H1 (cell line): ENCODE measurements at regions not wholly inside any gene's neighbourhood (a gene's known extent, or its start where the extent isn't known, plus 50 kb on each side); places are given as distances from the start of the nearest gene placed in this dataset.

Experiments
- JUND ChIP-seq: IDR thresholded peaks from 2 replicates; pipeline ENCODE4 v1.6.1; 2011; ENCODE audit warnings: mild to moderate bottlenecking, improper control_type of control experiment, low read length
- POLR2AphosphoS5 ChIP-seq: IDR thresholded peaks from 2 replicates; pipeline ENCODE4 v1.6.1; 2011; ENCODE audit warnings: low read depth, low read length
- RAD21 ChIP-seq, 2 experiments: IDR thresholded peaks in 1 of 2; conservative IDR thresholded peaks in 1 of 2; 2 replicates each; pipeline ENCODE4 v1.6.1; 2011; ENCODE audit warnings: low read depth in 2 of 2, low read length in 2 of 2, improper control_type of control experiment in 1 of 2, inconsistent platforms in 1 of 2, mild to moderate bottlenecking in 1 of 2, moderate library complexity in 1 of 2
- SUZ12 ChIP-seq: fragments of 200-600 bp; sonication (generic); IDR thresholded peaks from 2 replicates; pipeline ENCODE4 v1.6.1; 2012; ENCODE audit warnings: mild to moderate bottlenecking, inconsistent platforms, low read length, moderate library complexity, mixed read lengths
- YY1 ChIP-seq: IDR thresholded peaks from 2 replicates; pipeline ENCODE4 v1.6.1; 2011; ENCODE audit warnings: low read depth, mild to moderate bottlenecking, low read length
- TF ChIP-seq, protein P1 (sequence below), 3 experiments: IDR thresholded peaks; 1 replicate in 2 of 3; 2 replicates in 1 of 3; pipeline versions ENCODE4 v1.5.1 to v1.6.1; 2011; ENCODE audit warnings: low read length in 3 of 3, mild to moderate bottlenecking in 3 of 3, inconsistent platforms in 2 of 3, low read depth in 1 of 3, moderate library complexity in 1 of 3; ENCODE audit not compliant: insufficient read depth in 1 of 3; ENCODE audit errors: control extremely low read depth in 1 of 3

DNA sequence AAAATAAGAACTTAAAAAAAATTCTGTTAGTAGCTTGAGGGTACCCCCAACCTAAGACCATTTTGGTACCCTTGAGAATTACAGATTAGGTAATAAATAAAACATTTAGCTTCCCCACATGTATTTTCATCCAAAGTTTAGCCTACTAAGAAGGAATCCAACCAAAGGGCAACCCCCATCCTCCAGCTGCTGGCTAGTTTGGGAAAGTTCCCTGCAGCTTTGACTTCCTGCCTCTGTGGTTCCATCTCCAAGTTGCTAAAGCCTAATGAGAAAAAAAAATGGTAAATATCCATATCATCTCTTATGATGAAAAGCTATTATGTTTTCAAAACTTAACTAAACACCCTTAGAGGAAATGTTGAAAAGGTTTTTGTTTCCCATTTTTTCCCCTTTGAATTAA is 547.2 kb downstream of the ANKRD7 start:
- TF ChIP-seq YY1, result no peak
- TF ChIP-seq, protein P1, sequence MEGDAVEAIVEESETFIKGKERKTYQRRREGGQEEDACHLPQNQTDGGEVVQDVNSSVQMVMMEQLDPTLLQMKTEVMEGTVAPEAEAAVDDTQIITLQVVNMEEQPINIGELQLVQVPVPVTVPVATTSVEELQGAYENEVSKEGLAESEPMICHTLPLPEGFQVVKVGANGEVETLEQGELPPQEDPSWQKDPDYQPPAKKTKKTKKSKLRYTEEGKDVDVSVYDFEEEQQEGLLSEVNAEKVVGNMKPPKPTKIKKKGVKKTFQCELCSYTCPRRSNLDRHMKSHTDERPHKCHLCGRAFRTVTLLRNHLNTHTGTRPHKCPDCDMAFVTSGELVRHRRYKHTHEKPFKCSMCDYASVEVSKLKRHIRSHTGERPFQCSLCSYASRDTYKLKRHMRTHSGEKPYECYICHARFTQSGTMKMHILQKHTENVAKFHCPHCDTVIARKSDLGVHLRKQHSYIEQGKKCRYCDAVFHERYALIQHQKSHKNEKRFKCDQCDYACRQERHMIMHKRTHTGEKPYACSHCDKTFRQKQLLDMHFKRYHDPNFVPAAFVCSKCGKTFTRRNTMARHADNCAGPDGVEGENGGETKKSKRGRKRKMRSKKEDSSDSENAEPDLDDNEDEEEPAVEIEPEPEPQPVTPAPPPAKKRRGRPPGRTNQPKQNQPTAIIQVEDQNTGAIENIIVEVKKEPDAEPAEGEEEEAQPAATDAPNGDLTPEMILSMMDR (IDR thresholded peaks at IDR 0.05; ENCODE audit: control extremely low read depth in 1 of 3, insufficient read depth in 1 of 3, low read depth in 1 of 3, low read length in 3 of 3), result no peak
- TF ChIP-seq POLR2AphosphoS5, result no peak
- no peak for TF ChIP-seq JUND
- TF ChIP-seq SUZ12, result no peak
- no peak for TF ChIP-seq RAD21 (IDR thresholded peaks at IDR 0.05 in 1 of 2, conservative IDR thresholded peaks at IDR 0.05 in 1 of 2; ENCODE audit: low read depth in 2 of 2, low read length in 2 of 2)
